ENCODE measurements at regions not wholly inside any gene's neighbourhood (a gene's known extent, or its start where the extent isn't known, plus 50 kb on each side); places are given as distances from the start of the nearest gene placed in this dataset.

- H3K4me3 ChIP-seq (ENCODE audit: insufficient read depth, low read depth, low read length, poor library complexity, severe bottlenecking): no peak overlapping the region
- H3K4me1 ChIP-seq (ENCODE audit: control insufficient read depth, insufficient read depth, low read length, poor library complexity, severe bottlenecking): no peaks in the 10 kb centered on the region
- no peak overlapping the region for H3K27ac ChIP-seq (ENCODE audit: insufficient read depth, low read length, poor library complexity, severe bottlenecking)
- no peaks in the 10 kb centered on the region for H3K36me3 ChIP-seq (ENCODE audit: control insufficient read depth, insufficient read depth, low read length)
- DNase-seq: no peak
- no peaks in the 10 kb centered on the region for H3K9me3 ChIP-seq (ENCODE audit: control insufficient read depth, low read length)
- H3K27me3 ChIP-seq (replicated peaks; ENCODE audit: control insufficient read depth, insufficient read depth, low read length, poor library complexity, severe bottlenecking): no peaks in the 10 kb centered on the region
These were observed 1132.4 kb downstream of the EFNB2 start for GRCh38 chr13:105403086-105403485.

- H3K27ac ChIP-seq (ENCODE audit: insufficient read depth, low read length, poor library complexity, severe bottlenecking): no peak overlapping the region
- no peak for DNase-seq
- H3K9me3 ChIP-seq (ENCODE audit: control insufficient read depth, low read length): no peaks in the 10 kb centered on the region
- no peak overlapping the region for H3K4me3 ChIP-seq (ENCODE audit: insufficient read depth, low read depth, low read length, poor library complexity, severe bottlenecking)
- no peaks in the 10 kb centered on the region for H3K27me3 ChIP-seq (replicated peaks; ENCODE audit: control insufficient read depth, insufficient read depth, low read length, poor library complexity, severe bottlenecking)
- H3K36me3 ChIP-seq (ENCODE audit: control insufficient read depth, insufficient read depth, low read length): no peaks in the 10 kb centered on the region
- H3K4me1 ChIP-seq (ENCODE audit: control insufficient read depth, insufficient read depth, low read length, poor library complexity, severe bottlenecking): no peaks in the 10 kb centered on the region
These were observed 1140.4 kb downstream of the EFNB2 start for GRCh38 chr13:105395041-105395440.

GRCh38 chr13:105389373-105389772, 1146.1 kb downstream of the EFNB2 start:
- no peak for DNase-seq
- Histone ChIP-seq H3K27ac (ENCODE audit: insufficient read depth, low read length, poor library complexity, severe bottlenecking) (no peak overlapping the region), H3K36me3 (ENCODE audit: control insufficient read depth, insufficient read depth, low read length) (no peaks in the 10 kb centered on the region), H3K4me1 (ENCODE audit: control insufficient read depth, insufficient read depth, low read length, poor library complexity, severe bottlenecking) (no peaks in the 10 kb centered on the region), H3K27me3 (replicated peaks; ENCODE audit: control insufficient read depth, insufficient read depth, low read length, poor library complexity, severe bottlenecking) (no peaks in the 10 kb centered on the region), H3K9me3 (ENCODE audit: control insufficient read depth, low read length) (no peaks in the 10 kb centered on the region), H3K4me3 (ENCODE audit: insufficient read depth, low read depth, low read length, poor library complexity, severe bottlenecking) (no peak overlapping the region)

DNA sequence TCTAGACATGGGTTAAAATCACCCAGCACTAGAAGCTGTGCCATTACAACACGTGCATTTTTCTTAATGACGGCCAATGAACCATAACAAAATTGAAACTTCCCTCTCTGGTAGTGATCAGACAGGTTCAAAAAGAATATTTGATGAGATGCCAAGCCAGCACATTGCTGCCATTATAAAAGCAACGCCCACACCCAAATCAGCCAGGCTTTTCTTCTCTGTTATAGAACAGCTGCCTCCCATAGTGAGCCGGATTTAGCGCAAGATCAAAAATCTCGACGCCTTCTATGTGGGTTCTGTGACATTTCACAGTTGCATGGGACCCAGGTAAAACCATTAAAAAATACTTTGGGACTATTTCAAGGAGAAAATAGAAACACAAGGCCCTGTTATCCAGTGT, 1158.0 kb downstream of the EFNB2 start:
- Histone ChIP-seq H3K27ac (ENCODE audit: insufficient read depth, low read length, poor library complexity, severe bottlenecking) (no peak overlapping the region), H3K36me3 (ENCODE audit: control insufficient read depth, insufficient read depth, low read length) (no peaks in the 10 kb centered on the region), H3K4me1 (ENCODE audit: control insufficient read depth, insufficient read depth, low read length, poor library complexity, severe bottlenecking) (no peaks in the 10 kb centered on the region), H3K27me3 (replicated peaks; ENCODE audit: control insufficient read depth, insufficient read depth, low read length, poor library complexity, severe bottlenecking) (no peaks in the 10 kb centered on the region), H3K4me3 (ENCODE audit: insufficient read depth, low read depth, low read length, poor library complexity, severe bottlenecking) (no peak overlapping the region), H3K9me3 (ENCODE audit: control insufficient read depth, low read length) (no peaks in the 10 kb centered on the region)
- DNase-seq: no peak

GRCh38 chr13:105370011-105370650, 1165.3 kb downstream of the EFNB2 start:
- no peaks in the 10 kb centered on the region for H3K4me1 ChIP-seq (ENCODE audit: control insufficient read depth, insufficient read depth, low read length, poor library complexity, severe bottlenecking)
- no peak overlapping the region for H3K4me3 ChIP-seq (ENCODE audit: insufficient read depth, low read depth, low read length, poor library complexity, severe bottlenecking)
- no peaks in the 10 kb centered on the region for H3K36me3 ChIP-seq (ENCODE audit: control insufficient read depth, insufficient read depth, low read length)
- no peaks in the 10 kb centered on the region for H3K27me3 ChIP-seq (replicated peaks; ENCODE audit: control insufficient read depth, insufficient read depth, low read length, poor library complexity, severe bottlenecking)
- H3K27ac ChIP-seq (ENCODE audit: insufficient read depth, low read length, poor library complexity, severe bottlenecking): no peak overlapping the region
- no peak for DNase-seq
- no peaks in the 10 kb centered on the region for H3K9me3 ChIP-seq (ENCODE audit: control insufficient read depth, low read length)

DNA sequence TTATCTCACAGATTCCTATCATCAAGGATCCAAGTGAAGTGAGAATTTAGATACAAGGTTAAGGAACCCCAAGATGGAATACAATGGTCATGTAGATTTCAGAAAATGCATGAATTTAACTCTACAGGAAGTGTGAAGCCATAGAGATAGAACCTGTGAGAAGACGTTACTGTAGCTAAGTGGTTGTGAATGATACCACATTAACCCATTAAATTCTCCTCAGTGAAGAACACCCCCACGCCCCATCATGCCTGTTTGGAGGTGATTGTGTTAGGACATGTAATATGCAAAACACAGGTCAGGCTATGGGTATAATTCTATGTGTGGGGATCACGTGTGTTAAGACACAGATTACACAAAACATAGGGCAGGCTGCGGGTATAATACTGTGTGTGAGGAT, 1166.7 kb downstream of the EFNB2 start:
- no peak for DNase-seq

GRCh38 chr13:105365831-105366230, 1169.6 kb downstream of the EFNB2 start:
- Histone ChIP-seq H3K27me3 (replicated peaks; ENCODE audit: control insufficient read depth, insufficient read depth, low read length, poor library complexity, severe bottlenecking) (no peaks in the 10 kb centered on the region), H3K4me3 (ENCODE audit: insufficient read depth, low read depth, low read length, poor library complexity, severe bottlenecking) (no peak overlapping the region), H3K36me3 (ENCODE audit: control insufficient read depth, insufficient read depth, low read length) (no peaks in the 10 kb centered on the region), H3K27ac (ENCODE audit: insufficient read depth, low read length, poor library complexity, severe bottlenecking) (no peak overlapping the region), H3K9me3 (ENCODE audit: control insufficient read depth, low read length) (no peaks in the 10 kb centered on the region), H3K4me1 (ENCODE audit: control insufficient read depth, insufficient read depth, low read length, poor library complexity, severe bottlenecking) (no peaks in the 10 kb centered on the region)
- DNase-seq: no peak

More for the DNA sequence above, 1166.7 kb downstream of the EFNB2 start:
- Histone ChIP-seq H3K4me3 (ENCODE audit: insufficient read depth, low read depth, low read length, poor library complexity, severe bottlenecking) (no peak overlapping the region), H3K4me1 (ENCODE audit: control insufficient read depth, insufficient read depth, low read length, poor library complexity, severe bottlenecking) (no peaks in the 10 kb centered on the region), H3K27ac (ENCODE audit: insufficient read depth, low read length, poor library complexity, severe bottlenecking) (no peak overlapping the region), H3K9me3 (ENCODE audit: control insufficient read depth, low read length) (no peaks in the 10 kb centered on the region), H3K27me3 (replicated peaks; ENCODE audit: control insufficient read depth, insufficient read depth, low read length, poor library complexity, severe bottlenecking) (no peaks in the 10 kb centered on the region), H3K36me3 (ENCODE audit: control insufficient read depth, insufficient read depth, low read length) (no peaks in the 10 kb centered on the region)

DNA sequence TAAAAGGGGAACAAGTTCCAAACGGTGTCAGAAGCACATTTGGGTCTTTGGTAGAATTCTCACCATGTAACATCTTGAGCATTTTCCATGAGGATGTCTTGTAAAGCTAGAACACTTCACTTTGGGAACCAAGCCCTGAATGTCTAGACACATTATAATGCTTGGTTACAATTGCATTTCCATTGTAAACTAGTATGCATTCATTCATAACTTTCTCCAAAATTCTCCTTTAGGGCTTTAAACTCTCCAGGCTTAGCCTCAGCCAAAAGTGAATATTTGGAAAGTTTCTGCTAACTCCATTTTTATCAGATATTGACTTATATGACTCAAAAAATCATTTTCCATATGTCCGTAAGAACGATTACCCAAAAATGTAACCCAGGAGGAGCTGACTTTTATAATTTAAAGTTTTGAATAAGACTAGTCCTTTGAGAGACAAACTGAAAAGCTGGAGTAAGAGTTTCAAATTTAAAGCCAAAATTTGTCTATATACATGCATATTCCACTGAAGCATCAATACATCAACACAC, 1170.4 kb downstream of the EFNB2 start:
- no peaks in the 10 kb centered on the region for H3K36me3 ChIP-seq (ENCODE audit: control insufficient read depth, insufficient read depth, low read length)
- no peaks in the 10 kb centered on the region for H3K27me3 ChIP-seq (replicated peaks; ENCODE audit: control insufficient read depth, insufficient read depth, low read length, poor library complexity, severe bottlenecking)
- H3K4me1 ChIP-seq (ENCODE audit: control insufficient read depth, insufficient read depth, low read length, poor library complexity, severe bottlenecking): no peaks in the 10 kb centered on the region
- no peak overlapping the region for H3K27ac ChIP-seq (ENCODE audit: insufficient read depth, low read length, poor library complexity, severe bottlenecking)
- DNase-seq: no peak
- H3K4me3 ChIP-seq (ENCODE audit: insufficient read depth, low read depth, low read length, poor library complexity, severe bottlenecking): no peak overlapping the region
- H3K9me3 ChIP-seq (ENCODE audit: control insufficient read depth, low read length): no peaks in the 10 kb centered on the region

DNA sequence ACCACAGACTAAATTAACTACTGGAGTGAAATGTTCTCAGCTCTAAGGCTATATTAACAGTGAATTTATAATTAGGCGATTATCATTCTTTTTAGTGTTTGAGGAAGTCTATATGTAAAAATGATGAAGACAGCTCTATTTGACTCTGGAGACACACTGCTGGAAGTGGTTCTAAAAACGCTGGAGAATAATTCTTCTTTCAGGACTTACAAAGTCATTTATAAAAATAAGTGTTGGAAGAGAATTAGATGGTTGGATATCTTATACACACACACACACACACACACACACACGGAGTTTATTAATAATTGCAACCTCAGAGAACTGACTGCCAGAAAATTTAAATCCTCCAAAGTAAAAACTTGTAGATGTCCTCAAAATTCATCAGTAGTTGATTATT, 1171.3 kb downstream of the EFNB2 start:
- H3K4me1 ChIP-seq (ENCODE audit: control insufficient read depth, insufficient read depth, low read length, poor library complexity, severe bottlenecking): no peaks in the 10 kb centered on the region
- H3K36me3 ChIP-seq (ENCODE audit: control insufficient read depth, insufficient read depth, low read length): no peaks in the 10 kb centered on the region
- no peaks in the 10 kb centered on the region for H3K9me3 ChIP-seq (ENCODE audit: control insufficient read depth, low read length)
- no peak overlapping the region for H3K4me3 ChIP-seq (ENCODE audit: insufficient read depth, low read depth, low read length, poor library complexity, severe bottlenecking)
- no peak overlapping the region for H3K27ac ChIP-seq (ENCODE audit: insufficient read depth, low read length, poor library complexity, severe bottlenecking)
- DNase-seq: no peak
- H3K27me3 ChIP-seq (replicated peaks; ENCODE audit: control insufficient read depth, insufficient read depth, low read length, poor library complexity, severe bottlenecking): no peaks in the 10 kb centered on the region

DNA sequence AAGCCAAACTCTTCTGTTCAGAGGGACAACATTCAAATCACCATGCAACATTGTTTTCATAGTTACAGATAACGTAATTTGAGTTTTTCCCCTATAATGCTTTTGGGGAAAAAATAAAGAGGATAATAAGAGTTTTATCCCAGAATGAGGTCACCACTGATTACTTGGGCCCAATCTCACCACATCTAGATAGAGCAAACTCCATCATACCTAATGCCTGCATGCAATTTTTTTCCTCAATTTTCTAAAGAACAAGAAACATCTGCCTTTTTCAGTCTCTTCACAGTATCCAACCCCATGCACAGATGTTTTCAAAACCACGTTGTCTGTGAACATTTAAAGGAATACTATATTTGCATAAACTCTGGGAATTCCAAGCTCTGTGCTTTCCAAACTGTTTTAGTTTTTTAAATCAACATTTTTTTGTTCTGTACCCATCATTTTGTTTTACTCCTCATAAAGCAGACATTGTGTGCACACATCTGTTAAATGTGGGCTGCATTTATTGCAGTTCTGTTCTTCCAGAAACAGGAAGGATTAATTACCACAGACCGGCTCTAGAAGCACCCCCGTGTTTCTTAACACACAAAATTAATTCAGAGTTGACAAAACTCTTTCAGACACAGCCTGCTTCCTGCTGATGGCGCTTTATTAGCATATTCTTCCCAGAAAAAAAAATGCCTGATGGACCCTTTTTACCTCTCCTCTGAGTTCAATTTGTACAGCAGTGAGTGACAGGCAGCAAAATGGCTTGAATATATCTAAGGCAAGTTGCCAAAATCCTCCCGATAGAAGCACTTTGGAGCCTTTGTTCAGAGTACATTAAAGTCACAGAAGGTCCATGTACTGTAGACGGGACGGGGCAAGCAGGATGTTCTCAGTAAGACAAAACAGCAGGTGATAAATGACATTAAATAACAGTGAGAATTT, 1171.9 kb downstream of the EFNB2 start:
- no peak overlapping the region for H3K4me3 ChIP-seq (ENCODE audit: insufficient read depth, low read depth, low read length, poor library complexity, severe bottlenecking)
- DNase-seq: no peak
- no peaks in the 10 kb centered on the region for H3K36me3 ChIP-seq (ENCODE audit: control insufficient read depth, insufficient read depth, low read length)
- no peaks in the 10 kb centered on the region for H3K27me3 ChIP-seq (replicated peaks; ENCODE audit: control insufficient read depth, insufficient read depth, low read length, poor library complexity, severe bottlenecking)
- no peaks in the 10 kb centered on the region for H3K9me3 ChIP-seq (ENCODE audit: control insufficient read depth, low read length)
- no peak overlapping the region for H3K27ac ChIP-seq (ENCODE audit: insufficient read depth, low read length, poor library complexity, severe bottlenecking)
- H3K4me1 ChIP-seq (ENCODE audit: control insufficient read depth, insufficient read depth, low read length, poor library complexity, severe bottlenecking): no peaks in the 10 kb centered on the region
